H9 (cell line): ENCODE measurements at regions not wholly inside any gene's neighbourhood (a gene's known extent, or its start where the extent isn't known, plus 50 kb on each side); places are given as distances from the start of the nearest gene placed in this dataset.

Source experiments
- DNase-seq: peaks from one replicate; pipeline ENCODE4 v3.0.0-alpha.2; 2017
- H2AFZ ChIP-seq: one replicate; pipeline ENCODE4 v1.6.1; 2013; ENCODE audit warnings: mild to moderate bottlenecking, low read length, control low read depth, moderate library complexity
- H2AK5ac ChIP-seq: 2 replicates; pipeline ENCODE4 v1.6.1; 2013; ENCODE audit warnings: low read length, control low read depth, mixed read lengths; ENCODE audit not compliant: insufficient read length
- H2BK120ac ChIP-seq: one replicate; pipeline ENCODE4 v1.6.1; 2013; ENCODE audit warnings: low read depth, mild to moderate bottlenecking, low read length, control low read depth, inconsistent platforms; ENCODE audit not compliant: poor library complexity, severe bottlenecking
- H2BK12ac ChIP-seq: 2 replicates; pipeline ENCODE4 v1.6.1; 2013; ENCODE audit warnings: low read length, control low read depth, mixed read lengths, low read depth; ENCODE audit not compliant: insufficient read length
- H2BK15ac ChIP-seq: 2 replicates; pipeline ENCODE4 v1.6.1; 2013; ENCODE audit warnings: low read depth, low read length, control low read depth
- H2BK20ac ChIP-seq: one replicate; pipeline ENCODE4 v1.6.1; 2013; ENCODE audit warnings: low read depth, mild to moderate bottlenecking, low read length, control low read depth, inconsistent platforms; ENCODE audit not compliant: poor library complexity, severe bottlenecking
- H2BK5ac ChIP-seq: 2 replicates; pipeline ENCODE4 v1.6.1; 2013; ENCODE audit warnings: low read length, control low read depth, mixed read lengths; ENCODE audit not compliant: insufficient read length
- H3K14ac ChIP-seq: 2 replicates; pipeline ENCODE4 v1.6.1; 2013; ENCODE audit warnings: low read length, control low read depth; ENCODE audit not compliant: insufficient read depth
- H3K18ac ChIP-seq: 2 replicates; pipeline ENCODE4 v1.6.1; 2013; ENCODE audit warnings: low read depth, mild to moderate bottlenecking, mixed read lengths, low read length, control low read depth; ENCODE audit not compliant: insufficient read length
- H3K23ac ChIP-seq: 2 replicates; pipeline ENCODE4 v1.6.1; 2013; ENCODE audit warnings: low read length, control low read depth, mixed read lengths, low read depth; ENCODE audit not compliant: insufficient read length
- H3K23me2 ChIP-seq: 2 replicates; pipeline ENCODE4 v1.6.1; 2013; ENCODE audit warnings: low read depth, mild to moderate bottlenecking, mixed read lengths, low read length, control low read depth; ENCODE audit not compliant: insufficient read length, poor library complexity, severe bottlenecking
- H3K27ac ChIP-seq: 2 replicates; pipeline ENCODE4 v1.5.1; 2013; ENCODE audit warnings: low read length, control low read depth, mixed read lengths, low read depth; ENCODE audit not compliant: insufficient read length
- H3K27me3 ChIP-seq: 2 replicates; pipeline ENCODE4 v1.6.1; 2013; ENCODE audit warnings: low read length, control low read depth, inconsistent platforms; ENCODE audit not compliant: insufficient read depth
- H3K4ac ChIP-seq: 2 replicates; pipeline ENCODE4 v1.6.1; 2013; ENCODE audit warnings: low read depth, mild to moderate bottlenecking, control low read depth, inconsistent platforms, low read length, moderate library complexity
- H3K4me1 ChIP-seq: 2 replicates; pipeline ENCODE4 v1.6.1; 2013; ENCODE audit warnings: low read length, control low read depth, inconsistent platforms; ENCODE audit not compliant: insufficient read depth
- H3K4me2 ChIP-seq: 2 replicates; pipeline ENCODE4 v1.6.1; 2013; ENCODE audit warnings: low read length, control low read depth, mixed read lengths; ENCODE audit not compliant: insufficient read length, insufficient read depth
- H3K56ac ChIP-seq: 2 replicates; pipeline ENCODE4 v1.6.1; 2013; ENCODE audit warnings: low read depth, mild to moderate bottlenecking, mixed read lengths, low read length, control low read depth; ENCODE audit not compliant: insufficient read length
- H3K79me1 ChIP-seq: 2 replicates; pipeline ENCODE4 v1.6.1; 2013; ENCODE audit warnings: low read depth, mild to moderate bottlenecking, moderate library complexity, low read length, control low read depth, inconsistent platforms; ENCODE audit not compliant: insufficient read depth, poor library complexity, severe bottlenecking
- H3K79me2 ChIP-seq: 2 replicates; pipeline ENCODE4 v1.6.1; 2013; ENCODE audit warnings: low read length, control low read depth, inconsistent platforms; ENCODE audit not compliant: insufficient read depth
- H3K9ac ChIP-seq: 2 replicates; pipeline ENCODE4 v1.6.1; 2013; ENCODE audit warnings: low read length, control low read depth, mixed read lengths; ENCODE audit not compliant: insufficient read length; ENCODE audit errors: extremely low read depth
- H3K9me3 ChIP-seq: one replicate; pipeline ENCODE4 v1.6.1; 2013; ENCODE audit warnings: low read depth, low read length, inconsistent platforms; ENCODE audit not compliant: control insufficient read depth
- H3T11ph ChIP-seq: one replicate; pipeline ENCODE4 v1.6.1; 2013; ENCODE audit warnings: mild to moderate bottlenecking, low read length, control low read depth, inconsistent platforms
- H4K20me1 ChIP-seq: one replicate; pipeline ENCODE4 v1.6.1; 2013; ENCODE audit not compliant: control insufficient read depth, insufficient read length, insufficient read depth
- H4K5ac ChIP-seq: 2 replicates; pipeline ENCODE4 v1.6.1; 2013; ENCODE audit warnings: low read depth, mild to moderate bottlenecking, mixed read lengths, low read length, control low read depth; ENCODE audit not compliant: insufficient read length
- H4K8ac ChIP-seq: replicated peaks from 2 replicates; pipeline ENCODE4 v1.6.1; 2013; ENCODE audit warnings: low read length, control low read depth, mixed read lengths, low read depth; ENCODE audit not compliant: insufficient read length
- H4K91ac ChIP-seq: 2 replicates; pipeline ENCODE4 v1.6.1; 2013; ENCODE audit warnings: low read depth, mild to moderate bottlenecking, moderate library complexity, mixed read lengths, low read length, control low read depth; ENCODE audit not compliant: insufficient read length
- H3K27ac Mint-ChIP-seq, 3 experiments: 2 replicates in 2 of 3; 3 replicates in 1 of 3; pipeline ENCODE4 v1.8.0; 2020 to 2021; ENCODE audit warnings: mixed read lengths in 3 of 3, mild to moderate bottlenecking in 1 of 3, moderate library complexity in 1 of 3
- H3K27me3 Mint-ChIP-seq: 2 replicates; pipeline ENCODE4 v1.8.0; 2021; ENCODE audit warnings: low read depth, mild to moderate bottlenecking, moderate library complexity, mixed read lengths
- H3K36me3 Mint-ChIP-seq, 3 experiments: 2 replicates in 2 of 3; 3 replicates in 1 of 3; pipeline ENCODE4 v1.8.0; 2020 to 2021; ENCODE audit warnings: low read depth in 3 of 3, mixed read lengths in 3 of 3; ENCODE audit not compliant: insufficient read depth in 1 of 3
- H3K4me1 Mint-ChIP-seq, 2 experiments: 2 replicates each; pipeline ENCODE4 v1.8.0; 2020; ENCODE audit warnings: mixed read lengths in 2 of 2
- H3K4me3 Mint-ChIP-seq, 2 experiments: 2 replicates in 1 of 2; 3 replicates in 1 of 2; pipeline ENCODE4 v1.8.0; 2020 to 2021; ENCODE audit warnings: mild to moderate bottlenecking in 2 of 2, mixed read lengths in 2 of 2, moderate library complexity in 1 of 2
- H3K9me3 Mint-ChIP-seq, 2 experiments: 2 replicates in 1 of 2; 3 replicates in 1 of 2; pipeline ENCODE4 v1.8.0; 2020; ENCODE audit warnings: mild to moderate bottlenecking in 2 of 2, mixed read lengths in 2 of 2, moderate library complexity in 1 of 2
- CTCF ChIP-seq: fragments of 200-600 bp; sonication (generic); conservative IDR thresholded peaks from 3 replicates; pipeline ENCODE4 v1.8.0; 2021; ENCODE audit warnings: antibody characterized with exemption, mild to moderate bottlenecking
- WGBS: extraction: QIAGEN DNeasy Blood & Tissue Kit; methylation state at CpG from one replicate; pipeline ENCODE4 v1.1.7; 2013; ENCODE audit warnings: missing lambda C conversion rate, low lambda C conversion rate, mixed read lengths; ENCODE audit not compliant: insufficient read length; ENCODE audit errors: extremely low coverage; 5-methylcytosine and 5-hydroxymethylcytosine counted together

GRCh38 chr1:83086986-83087512, 911.9 kb downstream of the TTLL7 start:
- Mint-ChIP-seq H3K36me3 (no peaks in the 10 kb centered on the region), H3K27ac (no peak overlapping the region), H3K4me3 (no peak overlapping the region), H3K9me3 (no peaks in the 10 kb centered on the region), H3K27me3 (no peaks in the 10 kb centered on the region), H3K4me1 (peaks cover 3 to 13% of the 10 kb centered on the region in 2 experiments)
- Histone ChIP-seq H3K23me2 (no peaks in the 10 kb centered on the region), H3K9ac (no peak overlapping the region), H3K56ac (no peak overlapping the region), H4K8ac (no peak overlapping the region), H3K23ac (no peak overlapping the region), H2AK5ac (no peak overlapping the region), H2BK120ac (no peak overlapping the region), H3K79me2 (no peaks in the 10 kb centered on the region), H3K4me2 (no peak overlapping the region), H3K14ac (no peak overlapping the region), H4K5ac (no peak overlapping the region), H2BK12ac (no peak overlapping the region), H3K79me1 (no peaks in the 10 kb centered on the region), H2BK5ac (no peak overlapping the region), H3K27ac (no peak overlapping the region), H3K9me3 (no peaks in the 10 kb centered on the region), H2BK20ac (no peak overlapping the region), H4K91ac (no peak overlapping the region), H3K18ac (no peak overlapping the region), H3K27me3 (no peaks in the 10 kb centered on the region), H4K20me1 (no peaks in the 10 kb centered on the region), H3T11ph (no peak overlapping the region), H3K4ac (no peak overlapping the region), H2BK15ac (no peak overlapping the region), H3K4me1 (no peaks in the 10 kb centered on the region), H2AFZ (no peak overlapping the region)
- DNase-seq = no peak
- TF ChIP-seq CTCF = no peak
- no CpG with 5 or more reads among the region's 6 CpGs for WGBS
